Adipocyte (in vitro differentiated cells): ENCODE measurements at regions not wholly inside any gene's neighbourhood (a gene's known extent, or its start where the extent isn't known, plus 50 kb on each side); places are given as distances from the start of the nearest gene placed in this dataset.

ENCODE experiments used
- DNase-seq: peaks from one replicate; pipeline ENCODE4 v3.0.0-alpha.2; 2015; ENCODE audit warnings: low read depth
- H3K27me3 ChIP-seq: replicated peaks from 2 replicates; pipeline ENCODE4 v1.7.0; 2013; ENCODE audit warnings: mild to moderate bottlenecking, low read length, moderate library complexity; ENCODE audit not compliant: control insufficient read depth, insufficient read depth
- H3K36me3 ChIP-seq: 2 replicates; pipeline ENCODE4 v1.7.0; 2013; ENCODE audit warnings: low read length, mild to moderate bottlenecking, moderate library complexity; ENCODE audit not compliant: control insufficient read depth, insufficient read depth, severe bottlenecking
- H3K4me1 ChIP-seq: 2 replicates; pipeline ENCODE4 v1.7.0; 2013; ENCODE audit warnings: mild to moderate bottlenecking, low read length, moderate library complexity; ENCODE audit not compliant: control insufficient read depth, insufficient read depth
- H3K4me3 ChIP-seq: 2 replicates; pipeline ENCODE4 v1.7.0; 2013; ENCODE audit warnings: mild to moderate bottlenecking, low read length, moderate library complexity
- H3K9ac ChIP-seq: 2 replicates; pipeline ENCODE4 v1.7.0; 2013; ENCODE audit warnings: mild to moderate bottlenecking, low read length, moderate library complexity
- H3K9me3 ChIP-seq: 2 replicates; pipeline ENCODE4 v1.7.0; 2013; ENCODE audit warnings: mild to moderate bottlenecking, low read length, moderate library complexity; ENCODE audit not compliant: control insufficient read depth

GRCh38 chr19:29292562-29292961 is 79.6 kb upstream of the UQCRFS1 start:
- H3K9ac ChIP-seq: no peak overlapping the region
- H3K4me1 ChIP-seq: peaks cover 5% of the 10 kb centered on the region
- DNase-seq: no peak
- H3K9me3 ChIP-seq: no peaks in the 10 kb centered on the region
- no peak overlapping the region for H3K4me3 ChIP-seq
- H3K27me3 ChIP-seq: peaks cover 18% of the 10 kb centered on the region
- H3K36me3 ChIP-seq: no peaks in the 10 kb centered on the region

- H3K9me3 ChIP-seq: no peaks in the 10 kb centered on the region
- no peaks in the 10 kb centered on the region for H3K36me3 ChIP-seq
- no peak overlapping the region for H3K9ac ChIP-seq
- no peak overlapping the region for H3K4me3 ChIP-seq
- no peak for DNase-seq
- peaks cover 22% of the 10 kb centered on the region for H3K27me3 ChIP-seq
- peaks cover 5% of the 10 kb centered on the region for H3K4me1 ChIP-seq
These were observed 80.3 kb upstream of the UQCRFS1 start for GRCh38 chr19:29293292-29293691.

- Histone ChIP-seq H3K27me3 (peaks cover 27% of the 10 kb centered on the region), H3K4me3 (no peak overlapping the region), H3K36me3 (no peaks in the 10 kb centered on the region), H3K4me1 (peaks cover 5% of the 10 kb centered on the region), H3K9me3 (no peaks in the 10 kb centered on the region), H3K9ac (no peak overlapping the region)
- no peak for DNase-seq
These were observed 80.9 kb upstream of the UQCRFS1 start for GRCh38 chr19:29293736-29294342.

- H3K36me3 ChIP-seq: no peaks in the 10 kb centered on the region
- H3K27me3 ChIP-seq: peaks cover 26% of the 10 kb centered on the region
- H3K9ac ChIP-seq: no peak overlapping the region
- peaks cover 5% of the 10 kb centered on the region for H3K4me1 ChIP-seq
- DNase-seq: no peak
- H3K4me3 ChIP-seq: no peak overlapping the region
- H3K9me3 ChIP-seq: no peaks in the 10 kb centered on the region
These were observed 81.4 kb upstream of the UQCRFS1 start for GRCh38 chr19:29294343-29294811.

GRCh38 chr19:29295285-29295684 is 82.3 kb upstream of the UQCRFS1 start:
- Histone ChIP-seq H3K36me3 (no peaks in the 10 kb centered on the region), H3K9ac (no peak overlapping the region), H3K4me3 (no peak overlapping the region), H3K4me1 (peaks cover 5% of the 10 kb centered on the region), H3K27me3 (peaks cover 21% of the 10 kb centered on the region), H3K9me3 (no peaks in the 10 kb centered on the region)
- DNase-seq: no peak

GRCh38 chr19:29297381-29297780 is 84.4 kb upstream of the UQCRFS1 start:
- H3K27me3 ChIP-seq: peaks cover 21% of the 10 kb centered on the region
- H3K9me3 ChIP-seq: no peaks in the 10 kb centered on the region
- peaks cover 5% of the 10 kb centered on the region for H3K4me1 ChIP-seq
- no peak for DNase-seq
- no peak overlapping the region for H3K9ac ChIP-seq
- no peaks in the 10 kb centered on the region for H3K36me3 ChIP-seq
- no peak overlapping the region for H3K4me3 ChIP-seq

GRCh38 chr19:29299416-29300380 is 86.7 kb upstream of the UQCRFS1 start:
- no peaks in the 10 kb centered on the region for H3K36me3 ChIP-seq
- no peaks in the 10 kb centered on the region for H3K9me3 ChIP-seq
- H3K4me3 ChIP-seq: no peak overlapping the region
- peaks cover 21% of the 10 kb centered on the region for H3K27me3 ChIP-seq
- H3K9ac ChIP-seq: no peak overlapping the region
- peaks cover 5% of the 10 kb centered on the region for H3K4me1 ChIP-seq
- no peak for DNase-seq

GRCh38 chr19:29302002-29302928 is 89.3 kb upstream of the UQCRFS1 start:
- H3K36me3 ChIP-seq: no peaks in the 10 kb centered on the region
- no peaks in the 10 kb centered on the region for H3K9me3 ChIP-seq
- DNase-seq: no peak
- H3K4me1 ChIP-seq: no peaks in the 10 kb centered on the region
- no peak overlapping the region for H3K4me3 ChIP-seq
- no peak overlapping the region for H3K9ac ChIP-seq
- peaks cover 26% of the 10 kb centered on the region for H3K27me3 ChIP-seq

- Histone ChIP-seq H3K27me3 (peaks cover 26% of the 10 kb centered on the region), H3K9me3 (no peaks in the 10 kb centered on the region), H3K9ac (no peak overlapping the region), H3K36me3 (no peaks in the 10 kb centered on the region), H3K4me1 (no peaks in the 10 kb centered on the region), H3K4me3 (no peak overlapping the region)
- no peak for DNase-seq
These were observed 90.2 kb upstream of the UQCRFS1 start for GRCh38 chr19:29303069-29303718.

- Histone ChIP-seq H3K9ac (no peak overlapping the region), H3K36me3 (no peaks in the 10 kb centered on the region), H3K27me3 (peaks cover 21% of the 10 kb centered on the region), H3K4me1 (no peaks in the 10 kb centered on the region), H3K9me3 (no peaks in the 10 kb centered on the region), H3K4me3 (no peak overlapping the region)
- no peak for DNase-seq
These were observed 90.8 kb upstream of the UQCRFS1 start for GRCh38 chr19:29303719-29304090.
